Stimulated activated memory B cell treated with anti-CD40 and anti-IgM and Interleukin-4, amounts not matched to agents 10 μg/mL and 1 μg/mL and 100 μg/mL, for 72 hours (primary cell): ENCODE measurements at regions not wholly inside any gene's neighbourhood (a gene's known extent, or its start where the extent isn't known, plus 50 kb on each side); places are given as distances from the start of the nearest gene placed in this dataset.
A peak's percentile ranks its signal among the peaks of the same experiment; 100 is the strongest.

Experiments used
- ATAC-seq: fragments of 150-1000 bp; cut with Tn5 transposase; 2 replicates; pipeline ENCODE4 v1.10.0; 2021
- H3K27ac Mint-ChIP-seq: one replicate; pipeline ENCODE4 v1.8.0; 2022; ENCODE audit warnings: mild to moderate bottlenecking, mixed read lengths
- H3K27me3 Mint-ChIP-seq: one replicate; pipeline ENCODE4 v1.8.0; 2022; ENCODE audit warnings: mixed read lengths
- H3K36me3 Mint-ChIP-seq: one replicate; pipeline ENCODE4 v1.8.0; 2022; ENCODE audit warnings: mixed read lengths
- H3K4me1 Mint-ChIP-seq: one replicate; pipeline ENCODE4 v1.8.0; 2022; ENCODE audit warnings: mixed read lengths
- H3K4me3 Mint-ChIP-seq: one replicate; pipeline ENCODE4 v1.8.0; 2022; ENCODE audit warnings: mild to moderate bottlenecking, moderate library complexity, mixed read lengths
- H3K9me3 Mint-ChIP-seq: one replicate; pipeline ENCODE4 v1.8.0; 2022; ENCODE audit warnings: mixed read lengths

- no peak overlapping the region for H3K27ac Mint-ChIP-seq
- H3K36me3 Mint-ChIP-seq: no peaks in the 10 kb centered on the region
- no peak for ATAC-seq
- H3K9me3 Mint-ChIP-seq: peaks cover 3% of the 10 kb centered on the region
- no peaks in the 10 kb centered on the region for H3K27me3 Mint-ChIP-seq
- H3K4me1 Mint-ChIP-seq: peaks cover 56% of the 10 kb centered on the region
- no peak overlapping the region for H3K4me3 Mint-ChIP-seq
Measured at GRCh38 chr6:163720460-163721235, 306.1 kb downstream of the QKI start.

GRCh38 chr6:163720005-163720404 is 305.5 kb downstream of the QKI start:
- no peak for ATAC-seq
- H3K9me3 Mint-ChIP-seq: peaks cover 3% of the 10 kb centered on the region
- no peaks in the 10 kb centered on the region for H3K27me3 Mint-ChIP-seq
- H3K36me3 Mint-ChIP-seq: no peaks in the 10 kb centered on the region
- H3K4me3 Mint-ChIP-seq: no peak overlapping the region
- H3K4me1 Mint-ChIP-seq: peaks cover 53% of the 10 kb centered on the region
- no peak overlapping the region for H3K27ac Mint-ChIP-seq

- peaks cover 3% of the 10 kb centered on the region for H3K9me3 Mint-ChIP-seq
- no peak for ATAC-seq
- H3K36me3 Mint-ChIP-seq: no peaks in the 10 kb centered on the region
- H3K4me1 Mint-ChIP-seq: peaks cover 52% of the 10 kb centered on the region
- H3K4me3 Mint-ChIP-seq: no peak overlapping the region
- no peak overlapping the region for H3K27ac Mint-ChIP-seq
- H3K27me3 Mint-ChIP-seq: no peaks in the 10 kb centered on the region
Measured at GRCh38 chr6:163719028-163719742, 304.7 kb downstream of the QKI start.

GRCh38 chr6:163718537-163718936 is 304.0 kb downstream of the QKI start:
- H3K4me1 Mint-ChIP-seq: peaks cover 52% of the 10 kb centered on the region
- no peaks in the 10 kb centered on the region for H3K36me3 Mint-ChIP-seq
- H3K27me3 Mint-ChIP-seq: no peaks in the 10 kb centered on the region
- peak overlapping the region; percentile 66 for H3K27ac Mint-ChIP-seq
- H3K4me3 Mint-ChIP-seq: no peak overlapping the region
- no peak for ATAC-seq
- H3K9me3 Mint-ChIP-seq: peaks cover 3% of the 10 kb centered on the region

GRCh38 chr6:163717106-163717764 is 302.7 kb downstream of the QKI start:
- Mint-ChIP-seq H3K27ac (peak overlapping the region; percentile 0), H3K4me3 (no peak overlapping the region), H3K9me3 (peaks cover 3% of the 10 kb centered on the region), H3K27me3 (no peaks in the 10 kb centered on the region), H3K4me1 (peaks cover 57% of the 10 kb centered on the region), H3K36me3 (no peaks in the 10 kb centered on the region)
- ATAC-seq: no peak

GRCh38 chr6:163716690-163717089 is 302.2 kb downstream of the QKI start:
- Mint-ChIP-seq H3K27me3 (no peaks in the 10 kb centered on the region), H3K36me3 (no peaks in the 10 kb centered on the region), H3K9me3 (peaks cover 3% of the 10 kb centered on the region), H3K4me3 (no peak overlapping the region), H3K27ac (peak overlapping the region; percentile 0), H3K4me1 (peaks cover 62% of the 10 kb centered on the region)
- peak; percentile 78 for ATAC-seq

- Mint-ChIP-seq H3K4me1 (peaks cover 71% of the 10 kb centered on the region), H3K27ac (peak overlapping the region; percentile 0), H3K9me3 (peaks cover 3% of the 10 kb centered on the region), H3K27me3 (no peaks in the 10 kb centered on the region), H3K4me3 (no peak overlapping the region), H3K36me3 (no peaks in the 10 kb centered on the region)
- ATAC-seq: no peak
Measured at GRCh38 chr6:163715846-163716245, 301.3 kb downstream of the QKI start.

- Mint-ChIP-seq H3K36me3 (no peaks in the 10 kb centered on the region), H3K4me1 (peaks cover 86% of the 10 kb centered on the region), H3K4me3 (no peak overlapping the region), H3K27me3 (no peaks in the 10 kb centered on the region), H3K27ac (peak overlapping the region; percentile 9), H3K9me3 (peaks cover 3% of the 10 kb centered on the region)
- no peak for ATAC-seq
Measured at GRCh38 chr6:163714179-163714578, 299.7 kb downstream of the QKI start.

GRCh38 chr6:163712981-163713380 is 298.5 kb downstream of the QKI start:
- peak overlapping the region; percentile 9 for H3K27ac Mint-ChIP-seq
- H3K4me1 Mint-ChIP-seq: peaks cover 83% of the 10 kb centered on the region
- no peak overlapping the region for H3K4me3 Mint-ChIP-seq
- ATAC-seq: no peak
- H3K27me3 Mint-ChIP-seq: no peaks in the 10 kb centered on the region
- peaks cover 3% of the 10 kb centered on the region for H3K9me3 Mint-ChIP-seq
- no peaks in the 10 kb centered on the region for H3K36me3 Mint-ChIP-seq

- Mint-ChIP-seq H3K9me3 (peaks cover 3% of the 10 kb centered on the region), H3K4me3 (peak overlapping the region; percentile 38), H3K36me3 (no peaks in the 10 kb centered on the region), H3K27ac (peak overlapping the region; percentile 9), H3K27me3 (no peaks in the 10 kb centered on the region), H3K4me1 (peaks cover 83% of the 10 kb centered on the region)
- ATAC-seq: peak; percentile 1
Measured at GRCh38 chr6:163712566-163712961, 298.0 kb downstream of the QKI start.

- H3K27me3 Mint-ChIP-seq: no peaks in the 10 kb centered on the region
- peak overlapping the region; percentile 44 for H3K4me3 Mint-ChIP-seq
- H3K9me3 Mint-ChIP-seq: no peaks in the 10 kb centered on the region
- H3K4me1 Mint-ChIP-seq: peaks cover 83% of the 10 kb centered on the region
- peak; percentile 82 for ATAC-seq
- no peaks in the 10 kb centered on the region for H3K36me3 Mint-ChIP-seq
- peak overlapping the region; percentile 9 for H3K27ac Mint-ChIP-seq
Measured at GRCh38 chr6:163711615-163712565, 297.4 kb downstream of the QKI start.

- Mint-ChIP-seq H3K4me1 (peaks cover 86% of the 10 kb centered on the region), H3K27ac (no peak overlapping the region), H3K9me3 (no peaks in the 10 kb centered on the region), H3K27me3 (no peaks in the 10 kb centered on the region), H3K4me3 (no peak overlapping the region), H3K36me3 (no peaks in the 10 kb centered on the region)
- no peak for ATAC-seq
Measured at GRCh38 chr6:163710532-163711470, 296.3 kb downstream of the QKI start.

- H3K27ac Mint-ChIP-seq: no peak overlapping the region
- H3K4me3 Mint-ChIP-seq: no peak overlapping the region
- peaks cover 92% of the 10 kb centered on the region for H3K4me1 Mint-ChIP-seq
- H3K9me3 Mint-ChIP-seq: no peaks in the 10 kb centered on the region
- ATAC-seq: no peak
- no peaks in the 10 kb centered on the region for H3K27me3 Mint-ChIP-seq
- no peaks in the 10 kb centered on the region for H3K36me3 Mint-ChIP-seq
Measured at GRCh38 chr6:163709693-163710092, 295.2 kb downstream of the QKI start.

GRCh38 chr6:163709255-163709654 is 294.7 kb downstream of the QKI start:
- Mint-ChIP-seq H3K27me3 (no peaks in the 10 kb centered on the region), H3K36me3 (no peaks in the 10 kb centered on the region), H3K9me3 (no peaks in the 10 kb centered on the region), H3K4me1 (peaks cover 96% of the 10 kb centered on the region), H3K4me3 (no peak overlapping the region), H3K27ac (no peak overlapping the region)
- ATAC-seq: no peak
